Activated CD4-positive, alpha-beta T cell treated with anti-CD3 and anti-CD28 coated beads for 1 hour (primary cell): ENCODE measurements at regions not wholly inside any gene's neighbourhood (a gene's known extent, or its start where the extent isn't known, plus 50 kb on each side); places are given as distances from the start of the nearest gene placed in this dataset.
"Not testable (repeated sequence)": the region's sequence is repeated elsewhere in the genome, so short reads cannot be mapped to it uniquely, and the experiment has no call there.

Source experiments
- DNase-seq: peaks from one replicate; pipeline ENCODE4 v3.0.0-alpha.2; 2020

DNA sequence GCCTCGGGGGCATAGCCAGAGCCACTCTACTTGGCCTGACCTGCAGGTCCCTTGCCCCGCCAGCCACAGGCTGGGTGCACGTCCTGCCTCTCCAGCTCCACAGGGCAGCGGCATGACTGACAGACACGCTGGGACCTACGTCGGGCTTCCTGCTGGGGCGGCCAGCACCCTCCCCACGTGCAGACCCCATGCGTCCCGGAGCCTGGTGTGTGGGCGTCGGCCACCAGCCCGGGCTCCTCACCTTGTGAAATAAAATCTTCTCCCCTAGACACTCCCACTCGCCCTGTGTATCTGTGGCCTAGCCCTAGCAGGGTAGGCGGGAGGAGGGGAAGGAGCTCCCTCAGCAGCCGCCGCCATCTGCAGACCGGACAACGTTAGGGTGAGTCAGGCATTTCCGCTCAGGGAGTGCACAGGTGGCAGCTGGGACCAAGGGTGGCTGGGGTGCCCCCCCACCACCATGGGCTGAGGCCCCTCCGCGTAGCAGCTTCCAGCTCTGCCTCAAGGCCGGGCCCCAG lies 119.5 kb downstream of the IGLL1 start:
- not testable (repeated sequence) for DNase-seq

GRCh38 chr22:23459645-23460516 lies 120.2 kb downstream of the IGLL1 start:
- not testable (repeated sequence) for DNase-seq

DNA sequence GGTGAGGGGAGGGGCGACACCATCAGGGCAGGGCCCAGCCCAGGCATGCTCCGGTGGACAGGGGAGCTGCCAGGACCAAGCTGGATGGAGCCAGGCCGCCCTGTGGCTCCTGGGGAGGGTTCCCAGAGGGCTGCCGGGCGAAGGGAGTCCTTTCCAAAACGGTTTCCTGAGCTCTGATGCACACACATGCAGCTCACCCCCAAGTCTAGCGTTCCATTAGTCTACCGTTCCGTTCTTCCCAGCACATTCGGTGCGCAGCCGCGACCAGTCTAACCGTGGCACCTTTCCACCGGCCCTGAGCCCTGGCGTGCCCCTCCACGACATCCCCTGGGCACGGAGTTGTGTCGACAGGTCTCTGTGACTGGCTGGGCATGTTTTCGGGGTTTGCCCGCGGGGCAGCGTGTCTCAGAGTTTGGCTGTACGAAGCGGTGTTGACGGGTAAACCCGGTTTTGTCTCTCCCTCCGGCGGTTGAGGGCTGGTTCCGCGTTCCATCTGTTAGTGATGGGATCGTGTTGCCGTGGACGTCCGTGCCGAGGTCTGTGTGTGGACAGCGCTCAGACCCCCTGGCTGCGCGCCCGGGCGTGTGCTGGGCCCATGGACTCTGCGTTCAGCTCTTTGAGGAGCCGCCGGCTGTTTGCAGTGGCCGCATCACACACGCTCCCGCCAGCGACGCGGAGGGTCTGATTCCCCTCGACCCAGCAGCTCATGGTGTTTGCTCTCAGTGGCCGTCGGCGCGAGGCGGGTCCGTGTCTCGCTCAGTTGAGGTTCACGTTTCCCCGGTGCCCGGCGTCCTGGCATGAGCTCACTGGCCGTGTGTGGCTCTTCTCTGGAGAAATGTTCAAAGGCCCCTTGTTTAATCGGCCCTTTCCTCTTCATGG lies 121.2 kb downstream of the IGLL1 start:
- DNase-seq: no peak

- no peak for DNase-seq
Observed at GRCh38 chr22:23457380-23457985, 122.6 kb downstream of the IGLL1 start.

DNA sequence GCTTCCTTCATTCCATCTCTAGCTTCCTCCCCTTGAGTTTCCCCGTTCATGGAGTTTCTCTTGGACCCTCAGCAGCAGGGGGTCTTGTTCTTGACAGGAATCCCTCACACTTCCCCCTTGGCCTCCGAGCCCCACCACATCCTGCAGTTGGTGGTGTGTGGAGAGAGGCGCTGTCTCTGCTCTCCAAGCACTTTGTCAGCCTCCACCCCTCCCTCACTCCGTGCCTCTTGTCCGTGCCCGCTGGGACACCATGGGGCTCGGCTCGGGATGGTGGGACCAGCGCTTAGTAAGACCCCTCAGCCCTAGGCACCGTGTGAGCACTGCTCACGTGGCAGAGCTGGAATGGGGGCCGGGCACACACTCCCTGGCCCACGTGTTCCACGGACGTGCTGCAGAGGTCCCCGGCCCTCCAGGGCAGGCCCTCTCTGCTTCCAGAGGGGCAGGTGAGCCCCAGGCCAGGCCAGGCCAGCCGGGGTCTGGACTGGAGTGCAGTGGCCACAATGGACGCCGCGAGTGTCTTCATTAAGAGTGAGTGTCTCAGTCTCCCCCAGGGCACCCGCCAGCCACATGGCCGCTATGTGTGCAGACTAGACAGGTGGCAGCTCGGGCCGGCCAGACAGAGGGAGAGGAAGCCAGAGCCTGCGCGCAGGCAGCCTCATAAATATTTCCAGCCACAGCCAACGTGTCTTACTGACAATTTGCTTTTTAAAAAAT lies 123.3 kb downstream of the IGLL1 start:
- DNase-seq: not testable (repeated sequence)

DNA sequence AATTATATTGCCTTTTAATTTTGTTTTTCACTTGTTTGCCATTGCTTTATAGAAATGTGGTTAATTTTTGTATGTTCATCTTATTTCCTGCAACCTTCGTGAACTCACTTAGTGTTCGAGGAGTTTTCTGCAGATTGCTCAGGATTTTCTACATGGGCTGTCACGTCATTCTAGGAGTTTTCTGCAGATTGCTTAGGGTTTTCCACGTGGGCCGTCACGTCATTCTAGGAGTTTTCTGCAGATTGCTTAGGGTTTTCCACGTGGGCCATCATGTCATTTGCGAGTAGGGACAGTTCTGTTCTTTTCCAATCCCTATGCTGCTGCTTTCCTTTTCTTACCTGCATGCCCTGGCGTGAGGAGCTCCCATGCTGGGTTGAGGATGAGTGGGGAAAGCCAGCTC lies 125.7 kb downstream of the IGLL1 start:
- not testable (repeated sequence) for DNase-seq

GRCh38 chr22:23453277-23453676 lies 126.8 kb downstream of the IGLL1 start:
- no peak for DNase-seq

DNA sequence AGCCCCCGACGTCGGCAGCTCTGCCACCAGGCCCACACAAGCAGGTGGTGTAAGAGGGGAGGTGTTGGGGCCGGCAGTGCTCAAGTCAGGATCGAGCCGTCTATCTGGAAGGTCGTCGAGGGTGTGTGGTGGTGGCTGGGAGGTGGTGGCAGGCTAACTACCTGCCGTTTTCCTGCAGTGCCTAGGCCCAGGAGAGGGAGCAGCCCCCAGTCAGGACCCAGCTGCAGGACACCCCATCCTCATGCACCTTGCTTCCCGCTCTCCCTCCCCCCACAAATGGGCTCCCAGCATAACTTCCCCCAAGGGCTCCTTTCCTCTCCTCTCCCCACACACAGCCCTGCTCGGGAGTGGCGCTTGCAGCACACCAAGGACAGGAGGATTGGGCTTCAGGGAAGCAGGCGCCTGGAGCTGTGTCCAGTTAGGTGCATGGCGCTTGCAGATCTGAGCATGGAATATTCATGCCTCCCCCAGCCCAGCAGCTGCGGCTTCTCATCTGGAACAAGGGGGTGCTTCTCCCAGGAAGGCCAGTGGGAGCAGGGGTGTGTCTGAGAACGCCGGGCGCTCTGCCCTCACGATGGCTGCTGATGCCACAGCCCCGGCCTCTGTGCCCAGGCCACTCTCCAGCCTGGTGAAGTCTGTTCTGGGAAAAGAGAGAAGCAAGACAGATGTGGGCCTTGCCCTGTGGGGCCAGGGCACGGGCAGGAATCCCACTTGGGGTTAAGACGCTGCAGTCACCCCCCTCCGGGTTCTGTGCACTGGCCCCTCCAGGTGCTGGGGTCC lies 127.7 kb downstream of the IGLL1 start:
- DNase-seq: no peak

DNA sequence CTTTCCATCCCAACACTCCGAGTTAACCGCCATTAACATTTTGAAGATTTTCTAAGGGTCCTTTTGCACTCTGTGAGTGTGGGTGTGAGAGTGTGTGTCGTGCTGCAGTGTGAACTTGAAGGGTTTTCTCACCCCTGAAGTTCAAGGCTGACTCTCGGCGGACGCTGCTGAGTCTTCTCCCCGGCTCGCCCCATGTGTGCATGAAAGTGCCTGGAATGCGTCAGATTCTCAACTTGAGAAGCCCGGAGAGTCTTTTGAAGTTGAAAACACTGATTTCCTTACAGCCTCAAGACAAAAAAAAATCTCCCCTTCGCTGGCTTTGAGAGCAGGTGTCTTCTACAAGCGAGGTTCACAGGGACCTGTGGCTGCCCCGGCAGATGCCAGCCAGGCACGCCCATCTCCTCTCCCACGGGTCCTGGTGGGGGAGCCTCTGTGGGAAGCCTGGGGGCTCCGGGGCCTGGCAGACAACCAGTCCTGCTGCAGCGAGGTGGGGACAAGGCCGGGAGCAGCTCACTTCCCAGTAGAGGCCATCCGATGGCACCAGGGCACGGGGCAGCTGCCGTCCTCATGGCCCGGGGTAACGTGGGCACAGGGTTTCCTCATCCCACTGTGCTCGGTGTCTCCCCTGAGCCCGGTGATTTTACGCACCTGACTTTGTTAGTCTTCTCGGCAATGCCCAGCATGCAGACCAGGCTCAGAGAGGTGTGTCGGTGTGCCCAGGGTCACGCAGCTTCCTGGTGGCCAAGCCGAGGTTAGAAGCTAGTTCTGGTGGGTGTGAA lies 128.4 kb downstream of the IGLL1 start:
- not testable (repeated sequence) for DNase-seq

GRCh38 chr22:23450821-23451220 lies 129.3 kb downstream of the IGLL1 start:
- not testable (repeated sequence) for DNase-seq

GRCh38 chr22:23450434-23450795 lies 129.7 kb downstream of the IGLL1 start:
- DNase-seq: no peak

DNA sequence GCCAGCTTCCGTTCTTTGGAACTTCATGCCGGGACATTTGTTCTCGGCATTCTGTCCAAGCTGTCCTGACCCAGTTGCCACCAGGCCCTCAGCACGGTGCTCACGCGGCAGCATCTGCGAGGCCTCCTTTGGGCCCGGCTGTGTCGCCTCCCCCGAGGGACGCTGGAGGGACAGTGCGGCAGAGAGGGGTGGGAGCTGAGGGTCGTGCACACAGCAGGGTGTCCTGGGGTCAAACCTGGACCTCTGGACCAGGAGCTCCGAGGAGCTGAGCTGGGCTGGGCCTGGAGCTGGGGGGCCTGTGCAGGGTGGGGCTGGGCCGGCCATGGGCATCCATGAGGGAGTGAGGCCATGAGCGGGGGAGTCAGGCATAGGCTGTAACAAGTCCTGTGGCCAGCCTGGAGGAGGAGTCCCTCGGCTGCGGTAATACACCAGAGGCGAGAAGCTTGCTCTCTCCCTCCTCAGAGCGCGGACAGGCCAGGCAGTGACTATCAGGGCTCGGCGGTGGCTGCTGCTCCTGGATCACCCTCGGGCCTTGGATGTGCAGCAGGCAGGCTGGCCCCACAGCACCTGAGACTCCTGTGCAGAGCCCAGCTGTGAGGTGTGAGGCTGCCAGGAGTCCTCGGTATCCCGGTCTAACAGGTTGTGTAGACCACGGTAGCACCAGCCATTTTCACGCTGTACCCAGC lies 130.2 kb downstream of the IGLL1 start:
- DNase-seq: not testable (repeated sequence)

GRCh38 chr22:23448499-23449288 lies 131.4 kb downstream of the IGLL1 start:
- not testable (repeated sequence) for DNase-seq

- no peak for DNase-seq
Observed at GRCh38 chr22:23446796-23447350, 133.2 kb downstream of the IGLL1 start.

DNA sequence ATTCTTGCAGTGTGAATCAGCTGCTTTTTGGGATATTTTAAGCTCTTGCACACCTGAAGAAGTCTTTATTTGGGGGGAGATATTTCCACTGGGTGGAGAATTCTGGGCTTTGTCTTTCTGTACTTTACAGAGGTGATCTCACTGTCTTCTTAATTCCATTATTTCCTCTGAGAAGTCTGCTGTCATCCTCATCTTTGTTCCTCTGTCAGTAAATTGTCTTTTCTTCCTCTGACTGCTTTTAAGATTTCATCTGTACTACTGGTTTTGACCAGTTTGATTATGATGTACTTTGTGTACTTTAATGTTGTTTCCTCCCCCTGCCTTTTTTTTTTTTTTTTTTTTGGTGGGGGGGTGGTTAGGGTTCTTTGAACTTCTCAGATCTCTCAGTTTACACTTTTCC lies 133.9 kb downstream of the IGLL1 start:
- DNase-seq: not testable (repeated sequence)

DNA sequence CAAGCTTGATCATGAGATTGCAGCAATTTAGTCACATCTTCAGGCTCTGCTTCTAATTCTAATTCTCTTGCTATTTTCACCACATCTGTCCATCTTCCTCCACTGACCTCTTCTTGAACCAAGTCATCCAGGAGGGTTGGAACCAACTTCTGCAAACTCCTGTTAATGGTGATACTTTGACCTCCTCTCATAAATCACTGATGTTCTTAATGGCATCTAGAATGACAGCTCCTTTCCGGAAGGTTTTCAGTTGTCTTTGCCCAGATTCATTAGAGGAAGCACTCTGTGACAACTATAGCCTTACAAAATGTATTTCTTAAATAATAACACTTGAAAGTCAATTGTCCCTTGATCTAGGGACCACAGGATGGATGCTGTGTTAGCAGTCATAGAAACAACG lies 136.2 kb downstream of the IGLL1 start:
- DNase-seq: not testable (repeated sequence)

GRCh38 chr22:23439581-23439980 lies 140.5 kb downstream of the IGLL1 start:
- not testable (repeated sequence) for DNase-seq

GRCh38 chr22:23438216-23438615 lies 141.9 kb downstream of the IGLL1 start:
- no peak for DNase-seq

GRCh38 chr22:23437779-23438178 lies 142.3 kb downstream of the IGLL1 start:
- DNase-seq: no peak
